HEK293 (cell line): ENCODE measurements at regions not wholly inside any gene's neighbourhood (a gene's known extent, or its start where the extent isn't known, plus 50 kb on each side); places are given as distances from the start of the nearest gene placed in this dataset.

ENCODE experiments used
- CTCF ChIA-PET: fragments of 350-600 bp; formaldehyde crosslinking; extraction: SDS; loops from one replicate; lab custom pipeline; 2021; ENCODE audit warnings: antibody characterized with exemption; lab: Yijun Ruan, JAX
- POLR2A ChIA-PET: fragments of 300-600 bp; formaldehyde crosslinking; extraction: SDS; loops from one replicate; lab custom pipeline; 2020; ENCODE audit warnings: antibody characterized with exemption, inconsistent platforms; lab: Yijun Ruan, JAX
- H3K27ac ChIP-seq: fragments of 200-500 bp; sonication (Bioruptor generic); 2 replicates; pipeline ENCODE4 v1.5.1; 2014; ENCODE audit warnings: low read depth, low read length, control low read depth, inconsistent platforms; ENCODE audit errors: extremely low read depth
- H3K36me3 ChIP-seq, 2 experiments: fragments of 200-500 bp in 1 of 2; sonication (Bioruptor generic) in 1 of 2; 1 replicate in 1 of 2; 2 replicates in 1 of 2; pipeline ENCODE4 v1.5.1; 2014 to 2017; ENCODE audit warnings: inconsistent platforms in 2 of 2, low read length in 2 of 2; ENCODE audit not compliant: control insufficient read depth in 2 of 2, insufficient read depth in 1 of 2
- H3K4me1 ChIP-seq: fragments of 200-500 bp; sonication (Bioruptor generic); 2 replicates; pipeline ENCODE4 v1.5.1; 2014; ENCODE audit warnings: mild to moderate bottlenecking, low read length, inconsistent platforms; ENCODE audit not compliant: control insufficient read depth, insufficient read depth
- H3K4me3 ChIP-seq: 2 replicates; pipeline ENCODE4 v1.5.1; 2011; ENCODE audit warnings: low read depth, mild to moderate bottlenecking, control low read depth, low read length, moderate library complexity
- H3K9me3 ChIP-seq: fragments of 200-500 bp; sonication (Bioruptor generic); 2 replicates; pipeline ENCODE4 v1.5.1; 2014; ENCODE audit warnings: low read depth, low read length, inconsistent platforms; ENCODE audit not compliant: control insufficient read depth, insufficient read depth
- BCL11A ChIP-seq: fragments of 450-650 bp; formaldehyde crosslinking; IDR thresholded peaks from 2 replicates; pipeline ENCODE4 v1.5.1; 2016; ENCODE audit warnings: low read depth, missing biosample characterization, missing genetic modification characterization
- RBAK ChIP-seq: fragments of 450-650 bp; formaldehyde crosslinking; IDR thresholded peaks from 2 replicates; pipeline ENCODE4 v1.5.1; 2016; ENCODE audit warnings: missing biosample characterization, missing genetic modification characterization
- SP3 ChIP-seq: fragments of 450-650 bp; formaldehyde crosslinking; IDR thresholded peaks from 2 replicates; pipeline ENCODE4 v1.5.1; 2016; ENCODE audit warnings: missing biosample characterization, missing genetic modification characterization
- YY2 ChIP-seq: fragments of 450-650 bp; formaldehyde crosslinking; IDR thresholded peaks from 2 replicates; pipeline ENCODE4 v1.5.1; 2016; ENCODE audit warnings: missing biosample characterization, missing genetic modification characterization
- ZBTB26 ChIP-seq: fragments of 450-650 bp; formaldehyde crosslinking; optimal IDR thresholded peaks from 2 replicates; pipeline ENCODE3; 2016; ENCODE audit warnings: missing biosample characterization, mild to moderate bottlenecking, missing genetic modification characterization
- ZBTB44 ChIP-seq: fragments of 450-650 bp; IDR thresholded peaks from 2 replicates; pipeline ENCODE4 v1.5.1; 2018; ENCODE audit warnings: missing biosample characterization, mild to moderate bottlenecking, missing genetic modification characterization
- ZNF10 ChIP-seq: fragments of 450-650 bp; formaldehyde crosslinking; IDR thresholded peaks from 2 replicates; pipeline ENCODE4 v1.5.1; 2017; ENCODE audit warnings: missing biosample characterization, missing genetic modification characterization
- ZNF354C ChIP-seq: fragments of 450-650 bp; formaldehyde crosslinking; IDR thresholded peaks from 2 replicates; pipeline ENCODE4 v1.5.1; 2016; ENCODE audit warnings: missing biosample characterization, missing genetic modification characterization, low read depth, borderline replicate concordance
- ZNF394 ChIP-seq: fragments of 450-650 bp; formaldehyde crosslinking; IDR thresholded peaks from 2 replicates; pipeline ENCODE4 v1.5.1; 2016; ENCODE audit warnings: missing biosample characterization, missing genetic modification characterization, mild to moderate bottlenecking, moderate library complexity, borderline replicate concordance
- ZNF398 ChIP-seq: fragments of 450-650 bp; formaldehyde crosslinking; IDR thresholded peaks from 2 replicates; pipeline ENCODE4 v1.5.1; 2017; ENCODE audit warnings: missing biosample characterization, missing genetic modification characterization
- ZNF423 ChIP-seq: fragments of 450-650 bp; formaldehyde crosslinking; IDR thresholded peaks from 2 replicates; pipeline ENCODE4 v1.5.1; 2016; ENCODE audit warnings: missing biosample characterization, missing genetic modification characterization
- ZNF433 ChIP-seq: fragments of 450-650 bp; formaldehyde crosslinking; IDR thresholded peaks from 2 replicates; pipeline ENCODE4 v1.5.1; 2016; ENCODE audit warnings: missing biosample characterization, missing genetic modification characterization, low read depth
- ZNF521 ChIP-seq: fragments of 450-650 bp; formaldehyde crosslinking; IDR thresholded peaks from 2 replicates; pipeline ENCODE4 v1.5.1; 2017; ENCODE audit warnings: missing biosample characterization, mild to moderate bottlenecking, missing genetic modification characterization
- ZNF529 ChIP-seq: fragments of 450-650 bp; formaldehyde crosslinking; IDR thresholded peaks from 2 replicates; pipeline ENCODE4 v1.5.1; 2017; ENCODE audit warnings: missing genetic modification characterization, missing biosample characterization; ENCODE audit not compliant: insufficient replicate concordance
- ZNF555 ChIP-seq: fragments of 450-650 bp; formaldehyde crosslinking; conservative IDR thresholded peaks from 2 replicates; pipeline ENCODE4 v1.5.1; 2017; ENCODE audit warnings: missing biosample characterization, mild to moderate bottlenecking, missing genetic modification characterization, inconsistent platforms
- ZNF639 ChIP-seq: fragments of 450-650 bp; formaldehyde crosslinking; IDR thresholded peaks from 2 replicates; pipeline ENCODE4 v1.5.1; 2016; ENCODE audit warnings: missing biosample characterization, missing genetic modification characterization
- ZNF660 ChIP-seq: fragments of 450-650 bp; IDR thresholded peaks from 2 replicates; pipeline ENCODE4 v1.5.1; 2018; ENCODE audit warnings: missing biosample characterization, mild to moderate bottlenecking, missing genetic modification characterization
- ZNF792 ChIP-seq: fragments of 450-650 bp; formaldehyde crosslinking; IDR thresholded peaks from 2 replicates; pipeline ENCODE4 v1.5.1; 2016; ENCODE audit warnings: missing biosample characterization, missing genetic modification characterization
- ZSCAN30 ChIP-seq: fragments of 450-650 bp; IDR thresholded peaks from 2 replicates; pipeline ENCODE4 v1.5.1; 2018; ENCODE audit warnings: missing biosample characterization, mild to moderate bottlenecking, missing genetic modification characterization, moderate library complexity
- ZSCAN5A ChIP-seq: fragments of 450-650 bp; formaldehyde crosslinking; IDR thresholded peaks from 2 replicates; pipeline ENCODE4 v1.5.1; 2016; ENCODE audit warnings: missing biosample characterization, missing genetic modification characterization

GRCh38 chr15:95812491-95812890, 518.0 kb upstream of the NR2F2 start:
- POLR2A ChIA-PET, result no interaction called here

GRCh38 chr15:95814908-95815307, 515.6 kb upstream of the NR2F2 start:
- ChIA-PET POLR2A (no interaction called here), CTCF (interaction anchor here (0.6 kb wide), 2 partner anchors 47 to 215 kb away, joined by 3 to 4 read pairs; no protein-coding TSS in a partner anchor)
- H3K36me3 ChIP-seq, result no peaks in the 10 kb centered on the region
- H3K27ac ChIP-seq, result no peak overlapping the region
- no peak overlapping the region for H3K4me3 ChIP-seq
- no peaks in the 10 kb centered on the region for H3K4me1 ChIP-seq
- no peak for TF ChIP-seq ZSCAN5A
- TF ChIP-seq ZNF423 (tag by site-specific recombination), result no peak
- no peak for TF ChIP-seq BCL11A (tag by site-specific recombination)
- no peak for TF ChIP-seq ZNF521 (tag by site-specific recombination)
- TF ChIP-seq ZNF394 (tag by site-specific recombination), result no peak
- TF ChIP-seq ZNF529 (tag by site-specific recombination), result no peak
- TF ChIP-seq ZSCAN30 (tag by site-specific recombination), result no peak
- TF ChIP-seq ZNF10 (tag by site-specific recombination), result no peak
- no peaks in the 10 kb centered on the region for H3K9me3 ChIP-seq

More at GRCh38 chr15:95812491-95812890, 518.0 kb upstream of the NR2F2 start:
- no peak for TF ChIP-seq ZBTB26
- no peak for TF ChIP-seq ZNF433 (tag by site-specific recombination)
- no peak for TF ChIP-seq YY2 (tag by site-specific recombination)
- no peak for TF ChIP-seq ZNF398
- no peak for TF ChIP-seq ZNF792
- TF ChIP-seq SP3 (tag by site-specific recombination), result no peak
- no peak for TF ChIP-seq ZNF555 (tag by site-specific recombination)
- no peak for TF ChIP-seq ZNF639 (tag by site-specific recombination)
- no peak for TF ChIP-seq ZNF354C (tag by site-specific recombination)
- no peak for TF ChIP-seq ZBTB44 (tag by site-specific recombination)
- no peak for TF ChIP-seq RBAK (tag by site-specific recombination)
- no peak for TF ChIP-seq ZSCAN5A
- TF ChIP-seq ZNF660 (tag by site-specific recombination), result no peak
- Histone ChIP-seq H3K4me3 (no peak overlapping the region), H3K36me3 (no peaks in the 10 kb centered on the region), H3K27ac (no peak overlapping the region), H3K4me1 (no peaks in the 10 kb centered on the region), H3K9me3 (no peaks in the 10 kb centered on the region)
- CTCF ChIA-PET, result no interaction called here
